IMR-90 (cell line): ENCODE measurements at regions not wholly inside any gene's neighbourhood (a gene's known extent, or its start where the extent isn't known, plus 50 kb on each side); places are given as distances from the start of the nearest gene placed in this dataset.

Experiments
- ATAC-seq: fragments of 200-7000 bp; cut with Tn5 transposase; 2 replicates; pipeline ENCODE4 v1.9.1; 2020; ENCODE audit warnings: low read depth, mild to moderate bottlenecking, moderate library complexity
- BruUV-seq: library from RNA; stranded (reverse); fragments of 400-500 nt; replicated peaks from 2 replicates; lab custom pipeline; 2021; lab: Mats Ljungman, UMichigan
- CTCF ChIA-PET: fragments of 300-600 bp; formaldehyde crosslinking; extraction: SDS; loops from one replicate; lab custom pipeline; 2021; ENCODE audit warnings: antibody characterized with exemption; lab: Yijun Ruan, JAX
- POLR2A ChIA-PET: fragments of 300-600 bp; sonication (Branson Sonifier 250); formaldehyde crosslinking; loops from one replicate; lab custom pipeline; 2022; ENCODE audit warnings: antibody characterized with exemption; ENCODE audit not compliant: unreplicated experiment; lab: Charles Lee
- DNase-seq: peaks from one replicate; pipeline ENCODE4 v3.0.0; 2013
- H2AFZ ChIP-seq: replicated peaks from 2 replicates; pipeline ENCODE3; 2013; ENCODE audit warnings: low read length, mild to moderate bottlenecking; ENCODE audit not compliant: poor library complexity
- H2AK5ac ChIP-seq: 2 replicates; pipeline ENCODE4 v1.6.1; 2013; ENCODE audit warnings: low read depth, low read length, inconsistent platforms
- H2AK9ac ChIP-seq: replicated peaks from 2 replicates; pipeline ENCODE3; 2013; ENCODE audit warnings: mild to moderate bottlenecking, low read depth, low read length, moderate library complexity; ENCODE audit not compliant: poor library complexity
- H2BK120ac ChIP-seq: 2 replicates; pipeline ENCODE4 v1.6.1; 2013; ENCODE audit warnings: low read depth, low read length, inconsistent platforms
- H2BK15ac ChIP-seq: 3 replicates; pipeline ENCODE4 v1.6.1; 2013; ENCODE audit warnings: low read depth, low read length, inconsistent platforms
- H2BK20ac ChIP-seq: 2 replicates; pipeline ENCODE4 v1.6.1; 2013; ENCODE audit warnings: low read depth, mild to moderate bottlenecking, inconsistent platforms, low read length, moderate library complexity
- H2BK5ac ChIP-seq: 2 replicates; pipeline ENCODE4 v1.6.1; 2013; ENCODE audit warnings: mild to moderate bottlenecking, low read depth, low read length, inconsistent platforms; ENCODE audit not compliant: poor library complexity, severe bottlenecking
- H3K14ac ChIP-seq: replicated peaks from 2 replicates; pipeline ENCODE4 v1.6.1; 2013; ENCODE audit warnings: low read depth, low read length, inconsistent platforms
- H3K18ac ChIP-seq: 2 replicates; pipeline ENCODE4 v1.6.1; 2013; ENCODE audit warnings: low read depth, low read length, control low read depth
- H3K23ac ChIP-seq: 2 replicates; pipeline ENCODE4 v1.6.1; 2013; ENCODE audit warnings: low read depth, low read length, inconsistent platforms
- H3K27ac ChIP-seq: 2 replicates; pipeline ENCODE4 v1.5.1; 2013; ENCODE audit warnings: mild to moderate bottlenecking, control low read depth, low read length; ENCODE audit not compliant: insufficient read depth
- H3K27me3 ChIP-seq: 2 replicates; pipeline ENCODE4 v1.6.1; 2013; ENCODE audit warnings: low read length; ENCODE audit not compliant: control insufficient read depth, insufficient read depth
- H3K36me3 ChIP-seq: 2 replicates; pipeline ENCODE4 v1.6.1; 2013; ENCODE audit warnings: low read length, mixed read lengths; ENCODE audit not compliant: control insufficient read depth, insufficient read depth
- H3K4ac ChIP-seq: 2 replicates; pipeline ENCODE4 v1.6.1; 2013; ENCODE audit warnings: low read depth, low read length, inconsistent platforms
- H3K4me1 ChIP-seq: 2 replicates; pipeline ENCODE4 v1.6.1; 2013; ENCODE audit warnings: low read length, mixed read lengths; ENCODE audit not compliant: control insufficient read depth, insufficient read depth
- H3K4me2 ChIP-seq: 2 replicates; pipeline ENCODE4 v1.6.1; 2013; ENCODE audit warnings: low read depth, mild to moderate bottlenecking, control low read depth, low read length, moderate library complexity
- H3K4me3 ChIP-seq: 2 replicates; pipeline ENCODE4 v1.5.1; 2013; ENCODE audit warnings: low read depth, mild to moderate bottlenecking, control low read depth, low read length, moderate library complexity; ENCODE audit not compliant: insufficient read depth
- H3K56ac ChIP-seq: 2 replicates; pipeline ENCODE4 v1.6.1; 2013; ENCODE audit warnings: low read length, inconsistent platforms; ENCODE audit not compliant: insufficient read depth; ENCODE audit errors: extremely low read depth
- H3K79me1 ChIP-seq, 2 experiments: 2 replicates each; pipeline ENCODE4 v1.6.1; 2013; ENCODE audit warnings: low read length in 2 of 2, inconsistent platforms in 1 of 2, low read depth in 1 of 2
- H3K9ac ChIP-seq: 2 replicates; pipeline ENCODE4 v1.6.1; 2013; ENCODE audit warnings: low read depth, low read length, control low read depth
- H3K9me1 ChIP-seq: 2 replicates; pipeline ENCODE4 v1.6.1; 2013; ENCODE audit warnings: low read length, inconsistent platforms; ENCODE audit not compliant: insufficient read depth
- H3K9me3 ChIP-seq: 2 replicates; pipeline ENCODE4 v1.6.1; 2013; ENCODE audit warnings: low read length; ENCODE audit not compliant: control insufficient read depth, insufficient read depth
- H4K20me1 ChIP-seq: 2 replicates; pipeline ENCODE4 v1.6.1; 2013; ENCODE audit warnings: low read length, inconsistent platforms; ENCODE audit not compliant: insufficient read depth
- H4K5ac ChIP-seq: 2 replicates; pipeline ENCODE4 v1.6.1; 2013; ENCODE audit warnings: mild to moderate bottlenecking, low read depth, low read length, control low read depth
- H4K8ac ChIP-seq, 2 experiments: 2 replicates each; pipeline ENCODE4 v1.6.1; 2013; ENCODE audit warnings: low read depth in 2 of 2, low read length in 2 of 2, control low read depth in 1 of 2, inconsistent platforms in 1 of 2
- H4K91ac ChIP-seq: 2 replicates; pipeline ENCODE4 v1.6.1; 2013; ENCODE audit warnings: low read depth, low read length, inconsistent platforms; ENCODE audit not compliant: insufficient read depth
- CHD1 ChIP-seq: IDR thresholded peaks from 2 replicates; pipeline ENCODE4 v1.6.1; 2012; ENCODE audit warnings: low read depth, low read length, improper control_type of control experiment
- ELK1 ChIP-seq: fragments of 150-350 bp; IDR thresholded peaks from 2 replicates; pipeline ENCODE4 v1.6.1; 2016; ENCODE audit warnings: low read depth, mild to moderate bottlenecking, low read length, moderate library complexity, borderline replicate concordance
- MAZ ChIP-seq: IDR thresholded peaks from 2 replicates; pipeline ENCODE4 v1.6.1; 2012; ENCODE audit warnings: low read depth, mild to moderate bottlenecking, low read length, improper control_type of control experiment, moderate library complexity, borderline replicate concordance
- NFE2L2 ChIP-seq: fragments of 150-350 bp; IDR thresholded peaks from 2 replicates; pipeline ENCODE4 v1.6.1; 2016; ENCODE audit warnings: low read depth, mild to moderate bottlenecking, low read length
- SMC3 ChIP-seq: fragments of 150-350 bp; IDR thresholded peaks from 2 replicates; pipeline ENCODE4 v1.6.1; 2016; ENCODE audit warnings: low read depth, mild to moderate bottlenecking, antibody characterized with exemption, low read length, moderate library complexity
- WGBS, 2 experiments: methylation state at CpG; one replicate each; pipeline versions ENCODE4 v1.1.5 to v1.1.7; 2013; ENCODE audit warnings: missing lambda C conversion rate in 2 of 2; ENCODE audit not compliant: insufficient read length in 1 of 2; ENCODE audit errors: extremely low coverage in 2 of 2; 5-methylcytosine and 5-hydroxymethylcytosine counted together
- dilution Hi-C: fragments of 300-500 bp; cut with HindIII; formaldehyde crosslinking; loops from one replicate; pipeline ENCODE4 v1.14.3; 2018; ENCODE audit warnings: low sequenced_read_pairs; ENCODE audit not compliant: unreplicated experiment
- in situ Hi-C: fragments of 300-500 bp; cut with MboI; formaldehyde crosslinking; loops from 3 replicates; pipeline ENCODE4 v1.14.3; 2019; ENCODE audit warnings: low sequenced_read_pairs, inconsistent platforms, mixed read lengths
- intact Hi-C: fragments of 100-400 bp; cut with micrococcal nuclease; formaldehyde crosslinking; loops from 2 replicates; pipeline ENCODE4 v1.10.0; 2022

GRCh38 chr6:43853066-43853650, 83.1 kb downstream of the VEGFA start:
- ATAC-seq (no peak), DNase-seq (no peak)
- Histone ChIP-seq H4K5ac (no peak overlapping the region), H2BK20ac (no peak overlapping the region), H3K56ac (no peak overlapping the region), H2BK120ac (0 out of 2 replicates have a peak overlapping the region, but pooled peaks have one; percentile 87), H3K23ac (no peak overlapping the region), H3K79me1 (no peaks in the 10 kb centered on the region), H3K4me3 (no peak overlapping the region), H4K20me1 (no peaks in the 10 kb centered on the region), H3K4me2 (no peak overlapping the region), H2AFZ (peak overlapping the region; percentile 52), H2AK5ac (peak overlapping the region; percentile 52; the same call in 1 of the 2 replicates), H3K4me1 (peaks cover 18% of the 10 kb centered on the region), H3K9me1 (peaks cover 12% of the 10 kb centered on the region; the same call in 1 of the 2 replicates), H3K18ac (0 out of 2 replicates have a peak overlapping the region, but pooled peaks have one; percentile 13), H3K4ac (0 out of 2 replicates have a peak overlapping the region, but pooled peaks have one; percentile 10), H3K9me3 (no peaks in the 10 kb centered on the region), H4K91ac (no peak overlapping the region), H3K27ac (no peak overlapping the region), H3K14ac (no peak overlapping the region; the same call in 1 of the 2 replicates), H2AK9ac (no peak overlapping the region), H2BK15ac (no peak overlapping the region; the same call in 2 of the 3 replicates), H3K36me3 (no peaks in the 10 kb centered on the region), H4K8ac (no peak overlapping the region), H2BK5ac (no peak overlapping the region), H3K9ac (no peak overlapping the region), H3K27me3 (peaks cover 5% of the 10 kb centered on the region)
- BruUV-seq, result no TSS peak
- in situ Hi-C loops, result no loop called here
- TF ChIP-seq MAZ (no peak), CHD1 (no peak), SMC3 (no peak), ELK1 (no peak), NFE2L2 (no peak)
- dilution Hi-C loops, result no loop called here
- POLR2A ChIA-PET, result no interaction called here
- WGBS, 2 experiments, result 93% methylated on average over 2 of the region's 5 CpGs; no CpG with 5 or more reads in 1 of the 2 experiments
- intact Hi-C loops, result no loop called here
- CTCF ChIA-PET, result no interaction called here
